ENCODE measurements at regions not wholly inside any gene's neighbourhood (a gene's known extent, or its start where the extent isn't known, plus 50 kb on each side); places are given as distances from the start of the nearest gene placed in this dataset.

DNA sequence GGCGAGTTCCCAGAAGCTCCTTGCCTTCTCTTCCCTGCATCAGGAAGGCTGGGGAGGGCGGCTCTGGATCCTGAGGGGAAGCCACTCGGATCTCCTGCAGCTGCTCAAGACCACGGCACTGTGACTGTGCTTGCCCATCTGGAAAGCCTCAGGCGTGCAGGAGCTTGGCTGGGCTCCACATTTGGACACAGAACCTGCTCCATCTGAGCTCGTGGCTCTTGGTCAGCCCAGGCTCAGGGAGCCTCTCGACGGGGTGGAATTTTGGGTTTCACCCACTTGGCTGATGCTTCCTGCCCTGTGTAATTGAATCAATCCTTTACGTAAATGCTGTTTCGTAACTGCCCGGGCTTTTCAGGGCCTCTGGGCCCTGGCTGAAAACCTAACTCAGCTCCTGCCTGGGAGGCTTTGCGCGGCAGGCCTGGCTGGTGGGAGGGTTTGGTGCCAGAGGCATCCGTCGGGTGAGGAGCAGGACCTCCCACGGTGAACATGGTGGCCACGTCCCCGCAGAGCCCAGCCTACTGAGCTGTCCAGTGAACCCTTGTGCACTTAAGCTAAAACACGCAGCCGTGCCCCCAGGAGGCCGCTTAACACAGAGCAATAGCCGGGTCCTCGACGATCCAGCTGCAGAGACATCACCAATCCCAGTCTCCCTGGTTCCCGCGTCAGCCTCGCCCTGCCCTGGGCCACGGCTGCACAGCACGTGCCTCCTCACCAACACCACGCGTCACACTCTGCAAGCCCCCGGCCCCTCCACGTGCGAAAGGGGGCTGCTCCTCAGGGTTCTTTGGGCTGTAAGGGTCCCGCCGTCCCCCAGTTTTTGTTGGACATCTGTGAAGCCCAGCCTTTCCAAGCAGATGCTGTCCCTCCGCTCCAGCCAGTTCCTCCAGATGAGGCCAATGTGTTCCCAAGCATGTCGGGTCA is 241.0 kb downstream of the DLL1 start:
- TF ChIP-seq, protein P1, sequence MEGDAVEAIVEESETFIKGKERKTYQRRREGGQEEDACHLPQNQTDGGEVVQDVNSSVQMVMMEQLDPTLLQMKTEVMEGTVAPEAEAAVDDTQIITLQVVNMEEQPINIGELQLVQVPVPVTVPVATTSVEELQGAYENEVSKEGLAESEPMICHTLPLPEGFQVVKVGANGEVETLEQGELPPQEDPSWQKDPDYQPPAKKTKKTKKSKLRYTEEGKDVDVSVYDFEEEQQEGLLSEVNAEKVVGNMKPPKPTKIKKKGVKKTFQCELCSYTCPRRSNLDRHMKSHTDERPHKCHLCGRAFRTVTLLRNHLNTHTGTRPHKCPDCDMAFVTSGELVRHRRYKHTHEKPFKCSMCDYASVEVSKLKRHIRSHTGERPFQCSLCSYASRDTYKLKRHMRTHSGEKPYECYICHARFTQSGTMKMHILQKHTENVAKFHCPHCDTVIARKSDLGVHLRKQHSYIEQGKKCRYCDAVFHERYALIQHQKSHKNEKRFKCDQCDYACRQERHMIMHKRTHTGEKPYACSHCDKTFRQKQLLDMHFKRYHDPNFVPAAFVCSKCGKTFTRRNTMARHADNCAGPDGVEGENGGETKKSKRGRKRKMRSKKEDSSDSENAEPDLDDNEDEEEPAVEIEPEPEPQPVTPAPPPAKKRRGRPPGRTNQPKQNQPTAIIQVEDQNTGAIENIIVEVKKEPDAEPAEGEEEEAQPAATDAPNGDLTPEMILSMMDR (IDR thresholded peaks at IDR 0.05; ENCODE audit: low read depth, low read length): no peak
- H3K4me3 ChIP-seq (ENCODE audit: low read depth, low read length): no peak overlapping the region

DNA sequence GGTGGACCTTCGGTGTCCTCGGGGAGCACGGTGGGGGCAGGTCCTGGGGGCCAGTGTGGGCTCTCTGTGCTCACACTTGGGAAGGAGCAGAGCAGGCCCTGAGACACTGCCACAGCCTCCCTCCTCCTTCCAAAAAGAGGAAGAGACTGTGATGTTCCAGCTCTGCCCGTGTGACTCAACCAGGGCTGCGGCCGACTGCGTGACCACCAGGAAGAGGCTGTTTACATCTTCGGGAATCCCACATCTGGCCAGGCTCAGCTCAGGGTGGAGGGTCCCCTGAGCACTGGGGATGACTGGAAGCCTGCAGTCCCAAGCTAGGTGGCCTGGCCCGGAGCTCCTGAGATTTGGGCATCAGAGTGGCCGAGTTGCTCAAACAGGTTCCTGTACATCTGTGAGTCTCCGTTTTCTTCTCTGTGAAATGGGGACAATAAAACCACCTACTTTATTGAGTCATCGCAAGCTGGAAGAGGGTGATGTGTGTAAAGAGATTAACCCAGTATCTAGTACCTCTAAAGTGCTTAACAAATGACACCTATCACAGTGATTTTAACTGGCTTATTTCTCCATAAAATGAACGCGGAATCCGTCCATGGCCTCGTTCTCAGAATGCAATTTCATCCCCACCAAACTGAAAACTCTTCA is 242.1 kb downstream of the DLL1 start:
- TF ChIP-seq, protein P1 (IDR thresholded peaks at IDR 0.05; ENCODE audit: low read depth, low read length): no peak
- no peak overlapping the region for H3K4me3 ChIP-seq (ENCODE audit: low read depth, low read length)

DNA sequence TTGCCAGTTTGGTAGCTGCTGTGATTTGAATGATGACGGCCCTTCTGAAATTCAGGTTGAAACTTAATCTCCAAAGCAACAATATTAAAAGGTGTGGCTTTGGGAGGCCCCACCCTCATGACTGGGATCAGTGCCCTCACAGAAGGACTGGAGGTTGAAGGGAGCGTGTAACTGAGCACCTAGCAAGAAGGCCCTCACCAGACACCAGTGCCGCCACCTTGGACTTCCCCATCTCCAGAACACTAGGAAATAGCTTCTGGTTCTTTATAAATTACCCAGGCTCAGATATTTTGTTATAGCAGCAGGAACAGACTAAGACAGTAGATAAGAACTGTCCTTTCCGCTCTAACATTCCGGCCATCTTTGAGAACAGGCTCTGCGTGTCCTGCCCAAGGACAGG is 243.1 kb downstream of the DLL1 start:
- TF ChIP-seq, protein P1 (IDR thresholded peaks at IDR 0.05; ENCODE audit: low read depth, low read length): no peak
- H3K4me3 ChIP-seq (ENCODE audit: low read depth, low read length): no peak overlapping the region

DNA sequence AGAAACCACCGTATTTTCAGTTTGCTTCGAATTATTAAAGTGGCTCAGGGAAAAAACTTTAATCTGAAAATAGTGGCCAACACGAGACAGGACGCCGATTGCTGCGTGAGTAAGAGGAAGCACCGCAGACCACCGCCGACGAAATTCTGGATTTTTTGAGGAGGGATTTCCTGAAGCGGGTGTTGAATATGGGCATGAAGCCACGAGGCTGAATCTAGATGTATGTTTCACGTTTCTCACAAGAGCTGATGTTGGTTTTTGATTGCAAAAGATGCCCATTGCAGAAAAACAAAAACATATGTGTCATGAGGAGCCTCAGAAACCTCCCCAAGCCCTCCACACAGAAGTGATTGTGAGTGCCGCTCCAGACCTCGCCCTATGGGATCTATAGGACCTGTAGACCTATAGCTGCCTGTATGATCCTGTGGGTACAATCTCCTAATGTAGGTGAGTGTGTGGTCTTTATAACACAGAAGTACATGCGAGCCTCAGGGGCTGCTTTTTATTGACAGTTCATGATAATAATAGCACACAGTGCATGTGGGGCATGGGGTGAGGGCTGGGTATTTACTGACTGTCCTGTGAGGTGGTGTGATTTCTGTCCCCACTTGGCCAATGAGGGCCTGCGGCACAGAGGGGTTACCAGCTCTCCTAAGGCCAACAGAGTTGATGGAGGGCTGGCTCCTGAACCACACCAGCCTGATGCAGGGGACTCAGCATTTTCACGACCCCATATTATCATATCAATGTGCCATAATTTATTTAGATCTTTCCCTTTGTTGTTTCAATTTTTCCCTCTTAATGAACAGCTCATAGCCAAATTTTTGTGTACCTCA is 243.9 kb downstream of the DLL1 start:
- TF ChIP-seq, protein P1 (IDR thresholded peaks at IDR 0.05; ENCODE audit: low read depth, low read length): no peak
- no peak overlapping the region for H3K4me3 ChIP-seq (ENCODE audit: low read depth, low read length)

DNA sequence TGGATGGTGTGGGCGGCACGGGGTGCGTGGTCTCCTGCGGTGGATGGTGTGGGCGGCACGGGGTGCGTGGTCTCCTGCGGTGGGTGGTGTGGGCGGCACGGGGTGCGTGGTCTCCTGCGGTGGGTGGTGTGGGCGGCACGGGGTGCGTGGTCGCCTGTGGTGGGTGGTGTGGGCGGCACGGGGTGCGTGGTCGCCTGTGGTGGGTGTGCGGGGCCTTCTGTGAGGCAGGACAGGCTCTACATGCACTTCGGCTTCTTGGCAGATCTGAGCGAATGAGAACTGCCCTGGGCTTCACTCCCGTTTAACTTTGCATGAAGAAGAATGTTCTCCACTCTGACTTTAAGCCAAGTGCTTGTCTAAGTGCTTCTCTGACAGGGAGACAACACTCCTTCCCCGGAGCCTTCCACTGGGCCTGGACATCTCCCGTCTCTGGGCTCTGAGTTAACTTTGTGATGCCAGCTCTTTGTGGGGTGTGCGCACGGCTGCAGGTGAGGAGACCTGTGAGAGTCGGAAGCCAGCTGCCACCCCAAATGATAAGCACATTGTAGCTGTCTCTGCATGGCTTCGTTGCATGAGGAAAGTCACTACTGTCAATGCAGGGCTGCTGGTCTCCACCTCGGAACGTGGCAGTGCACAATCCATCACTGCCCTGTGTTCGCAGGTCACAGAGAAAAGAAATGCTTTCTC is 244.8 kb downstream of the DLL1 start:
- TF ChIP-seq, protein P1 (IDR thresholded peaks at IDR 0.05; ENCODE audit: low read depth, low read length): no peak

DNA sequence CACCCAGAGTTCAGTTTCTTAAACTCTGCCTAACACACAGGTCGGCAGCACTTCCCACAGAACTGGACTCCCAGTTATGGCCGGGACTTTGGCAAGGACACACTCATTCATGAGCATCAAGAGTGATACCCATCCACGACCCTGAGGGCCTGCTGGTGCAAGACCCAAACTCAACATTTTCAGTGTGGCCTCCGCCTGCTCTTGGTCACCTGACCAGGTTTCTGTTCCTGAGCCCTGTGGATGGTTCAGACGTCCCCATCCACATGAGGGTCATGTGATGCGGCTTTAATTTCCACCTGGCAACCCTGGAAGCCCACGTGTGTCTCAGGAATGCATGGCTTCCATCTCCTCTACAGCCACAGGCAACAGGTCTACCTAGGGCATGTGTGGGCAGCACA is 245.3 kb downstream of the DLL1 start:
- TF ChIP-seq, protein P1 (IDR thresholded peaks at IDR 0.05; ENCODE audit: low read depth, low read length): no peak
- no peak overlapping the region for H3K4me3 ChIP-seq (ENCODE audit: low read depth, low read length)

More for the DNA sequence above, 244.8 kb downstream of the DLL1 start:
- no peak overlapping the region for H3K4me3 ChIP-seq (ENCODE audit: low read depth, low read length)

Data from WI38 (cell line).